ENCODE measurements at regions not wholly inside any gene's neighbourhood (a gene's known extent, or its start where the extent isn't known, plus 50 kb on each side); places are given as distances from the start of the nearest gene placed in this dataset.

DNA sequence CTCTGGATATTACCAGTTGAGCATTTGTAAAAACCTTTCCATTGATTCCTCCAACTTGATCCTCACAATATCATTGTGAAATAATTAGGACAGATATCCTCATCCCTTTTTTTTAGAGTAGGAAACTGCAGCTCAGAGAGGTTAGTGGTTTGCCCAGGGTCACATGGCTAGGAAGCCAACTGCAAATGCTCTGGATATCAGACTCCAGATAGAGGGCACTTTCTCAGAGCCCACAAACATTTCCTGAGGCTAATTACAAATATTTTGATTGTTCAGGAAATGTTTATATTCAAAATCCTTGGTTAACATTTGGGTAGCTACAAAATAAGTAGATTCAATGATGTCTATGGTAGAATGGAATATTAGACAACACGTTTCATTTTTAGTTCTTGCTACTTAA is 154.8 kb upstream of the DPYD start:
- TF ChIP-seq, protein P1, sequence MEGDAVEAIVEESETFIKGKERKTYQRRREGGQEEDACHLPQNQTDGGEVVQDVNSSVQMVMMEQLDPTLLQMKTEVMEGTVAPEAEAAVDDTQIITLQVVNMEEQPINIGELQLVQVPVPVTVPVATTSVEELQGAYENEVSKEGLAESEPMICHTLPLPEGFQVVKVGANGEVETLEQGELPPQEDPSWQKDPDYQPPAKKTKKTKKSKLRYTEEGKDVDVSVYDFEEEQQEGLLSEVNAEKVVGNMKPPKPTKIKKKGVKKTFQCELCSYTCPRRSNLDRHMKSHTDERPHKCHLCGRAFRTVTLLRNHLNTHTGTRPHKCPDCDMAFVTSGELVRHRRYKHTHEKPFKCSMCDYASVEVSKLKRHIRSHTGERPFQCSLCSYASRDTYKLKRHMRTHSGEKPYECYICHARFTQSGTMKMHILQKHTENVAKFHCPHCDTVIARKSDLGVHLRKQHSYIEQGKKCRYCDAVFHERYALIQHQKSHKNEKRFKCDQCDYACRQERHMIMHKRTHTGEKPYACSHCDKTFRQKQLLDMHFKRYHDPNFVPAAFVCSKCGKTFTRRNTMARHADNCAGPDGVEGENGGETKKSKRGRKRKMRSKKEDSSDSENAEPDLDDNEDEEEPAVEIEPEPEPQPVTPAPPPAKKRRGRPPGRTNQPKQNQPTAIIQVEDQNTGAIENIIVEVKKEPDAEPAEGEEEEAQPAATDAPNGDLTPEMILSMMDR (IDR thresholded peaks at IDR 0.05), result no peak
- no peak for TF ChIP-seq POLR2A (IDR thresholded peaks at IDR 0.05)
